ENCODE measurements at regions not wholly inside any gene's neighbourhood (a gene's known extent, or its start where the extent isn't known, plus 50 kb on each side); places are given as distances from the start of the nearest gene placed in this dataset.

- Histone ChIP-seq H3K4me1 (no peaks in the 10 kb centered on the region), H3K9me3 (no peaks in the 10 kb centered on the region), H3K4me3 (no peak overlapping the region), H3K27me3 (no peaks in the 10 kb centered on the region), H3K36me3 (ENCODE audit: low read depth, missing control alignments) (no peaks in the 10 kb centered on the region), H3K27ac (no peak overlapping the region)
- 90 to 91% methylated on average over 2 of the region's 2 CpGs for WGBS, 2 donors
- TF ChIP-seq POLR2A (IDR thresholded peaks at IDR 0.05) (no peak), CTCF (IDR thresholded peaks at IDR 0.05) (no peak)
- no peak for DNase-seq
- intact Hi-C loops (cut with DNase I; ENCODE audit: low total_unique reads): no loop called here
These were observed 1242.6 kb downstream of the CNTNAP5 start for GRCh38 chr2:125267683-125268082.

DNA sequence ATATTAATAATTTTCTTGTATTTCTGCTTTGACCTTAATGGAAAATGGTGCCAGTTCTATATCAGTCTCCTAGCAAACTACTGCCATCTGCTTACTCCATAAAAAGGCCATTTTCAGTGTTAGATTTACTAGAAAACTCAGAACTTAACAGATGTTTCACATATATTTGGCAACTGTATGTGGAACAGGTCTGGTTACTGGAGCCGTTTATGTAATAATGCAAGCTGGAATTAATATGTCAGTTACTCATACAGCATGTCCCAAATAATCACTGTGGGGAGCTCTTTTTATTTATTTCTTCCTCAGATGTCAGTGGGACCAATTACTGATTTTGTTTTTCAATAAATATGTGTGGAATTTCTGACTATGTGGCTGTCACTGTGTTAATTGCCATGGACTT, 1247.6 kb downstream of the CNTNAP5 start:
- intact Hi-C loops (cut with DNase I; ENCODE audit: low total_unique reads): no loop called here
- Histone ChIP-seq H3K9me3 (no peaks in the 10 kb centered on the region), H3K27ac (no peak overlapping the region), H3K36me3 (ENCODE audit: low read depth, missing control alignments) (no peaks in the 10 kb centered on the region), H3K27me3 (no peaks in the 10 kb centered on the region), H3K4me3 (no peak overlapping the region), H3K4me1 (no peaks in the 10 kb centered on the region)
- 60 to 71% methylated on average over 1 of the region's 1 CpG for WGBS, 2 donors
- no peak for TF ChIP-seq POLR2A (IDR thresholded peaks at IDR 0.05)
- TF ChIP-seq CTCF (IDR thresholded peaks at IDR 0.05): no peak
- DNase-seq: no peak

DNA sequence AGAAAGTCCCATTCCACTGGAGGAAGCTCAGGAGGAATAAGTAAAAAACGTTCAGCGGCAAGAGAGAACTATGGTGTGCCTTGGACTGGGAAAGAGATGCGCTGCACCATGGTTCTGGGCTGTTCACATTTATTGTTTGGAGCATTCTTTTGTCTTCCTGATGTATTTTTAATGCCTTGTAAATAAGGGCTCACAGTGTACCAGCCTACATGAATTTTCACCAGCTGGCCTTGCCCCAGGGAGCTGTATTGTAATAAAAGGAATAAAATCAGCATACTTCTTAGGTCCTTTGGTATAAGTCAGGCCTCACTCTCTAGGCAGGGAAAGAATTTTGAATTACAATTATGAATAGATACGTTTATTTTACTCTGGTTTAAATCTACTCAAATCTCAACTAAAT, 1249.6 kb downstream of the CNTNAP5 start:
- no peaks in the 10 kb centered on the region for H3K36me3 ChIP-seq (ENCODE audit: low read depth, missing control alignments)
- no peaks in the 10 kb centered on the region for H3K9me3 ChIP-seq
- TF ChIP-seq CTCF (IDR thresholded peaks at IDR 0.05): no peak
- TF ChIP-seq POLR2A (IDR thresholded peaks at IDR 0.05): no peak
- no peaks in the 10 kb centered on the region for H3K4me1 ChIP-seq
- intact Hi-C loops (cut with DNase I; ENCODE audit: low total_unique reads): no loop called here
- WGBS, 2 donors: 86 to 87% methylated on average over 4 of the region's 4 CpGs
- no peak overlapping the region for H3K27ac ChIP-seq
- H3K27me3 ChIP-seq: no peaks in the 10 kb centered on the region
- DNase-seq: no peak
- H3K4me3 ChIP-seq: no peak overlapping the region

GRCh38 chr2:125280265-125280664, 1255.2 kb downstream of the CNTNAP5 start:
- Histone ChIP-seq H3K27ac (no peak overlapping the region), H3K4me1 (no peaks in the 10 kb centered on the region), H3K9me3 (no peaks in the 10 kb centered on the region), H3K36me3 (ENCODE audit: low read depth, missing control alignments) (no peaks in the 10 kb centered on the region), H3K4me3 (no peak overlapping the region), H3K27me3 (no peaks in the 10 kb centered on the region)
- TF ChIP-seq POLR2A (IDR thresholded peaks at IDR 0.05) (no peak), CTCF (IDR thresholded peaks at IDR 0.05) (no peak)
- DNase-seq: no peak
- 71 to 72% methylated on average over 2 of the region's 2 CpGs for WGBS, 2 donors
- intact Hi-C loops (cut with DNase I; ENCODE audit: low total_unique reads): no loop called here

DNA sequence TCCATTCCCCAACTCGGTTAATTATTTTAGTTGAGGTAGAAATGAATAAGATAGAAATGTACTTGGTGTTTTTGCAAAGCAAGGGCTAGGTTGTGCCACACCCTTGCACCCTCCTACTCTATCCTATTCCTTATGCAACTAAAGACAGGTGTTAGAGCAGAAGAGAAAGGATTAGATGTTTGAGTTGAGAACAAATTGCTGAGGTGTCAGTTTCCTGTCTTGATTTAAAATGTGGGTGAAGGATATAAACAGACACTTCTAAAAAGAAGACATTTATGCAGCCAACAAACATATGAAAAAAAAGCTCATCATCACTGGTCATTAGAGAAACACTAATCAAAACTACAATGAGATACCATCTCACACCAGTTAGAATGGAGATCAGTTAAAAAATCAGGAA, 1256.2 kb downstream of the CNTNAP5 start:
- no peak overlapping the region for H3K4me3 ChIP-seq
- no peaks in the 10 kb centered on the region for H3K9me3 ChIP-seq
- no peaks in the 10 kb centered on the region for H3K36me3 ChIP-seq (ENCODE audit: low read depth, missing control alignments)
- H3K27me3 ChIP-seq: no peaks in the 10 kb centered on the region
- H3K4me1 ChIP-seq: no peaks in the 10 kb centered on the region
- TF ChIP-seq POLR2A (IDR thresholded peaks at IDR 0.05): no peak
- no peak for TF ChIP-seq CTCF (IDR thresholded peaks at IDR 0.05)
- DNase-seq: no peak
- WGBS, 2 donors: 71 to 89% methylated on average over 1 of the region's 1 CpG
- H3K27ac ChIP-seq: no peak overlapping the region
- intact Hi-C loops (cut with DNase I; ENCODE audit: low total_unique reads): no loop called here
